SK-N-SH treated with all-trans-retinoic acid at 6 μM for 48 hours (cell line): ENCODE measurements at regions not wholly inside any gene's neighbourhood (a gene's known extent, or its start where the extent isn't known, plus 50 kb on each side); places are given as distances from the start of the nearest gene placed in this dataset.

ENCODE experiments used
- CREB5 ChIP-seq: fragments of 250-450 bp; sonication (Bioruptor Pico); IDR thresholded peaks from 2 replicates; pipeline ENCODE4 v1.5.1; 2020; ENCODE audit warnings: low read depth, mild to moderate bottlenecking, moderate library complexity
- CSDC2 ChIP-seq: fragments of 250-450 bp; sonication (Bioruptor Pico); IDR thresholded peaks from 2 replicates; pipeline ENCODE4 v1.5.0; 2020; ENCODE audit warnings: mild to moderate bottlenecking, moderate library complexity
- CSRNP3 ChIP-seq: fragments of 250-450 bp; sonication (Bioruptor Pico); IDR thresholded peaks from 2 replicates; pipeline ENCODE4 v1.5.1; 2021; ENCODE audit warnings: mild to moderate bottlenecking, moderate library complexity
- PATZ1 ChIP-seq: fragments of 250-450 bp; sonication (Bioruptor Pico); IDR thresholded peaks from 2 replicates; pipeline ENCODE4 v1.8.0; 2020; ENCODE audit warnings: mild to moderate bottlenecking, moderate library complexity, borderline replicate concordance
- RARB ChIP-seq: fragments of 250-450 bp; sonication (Bioruptor Pico); IDR thresholded peaks from 2 replicates; pipeline ENCODE4 v1.8.0; 2021; ENCODE audit warnings: mild to moderate bottlenecking, moderate library complexity
- SNAI2 ChIP-seq: fragments of 250-450 bp; sonication (Bioruptor Pico); IDR thresholded peaks from 2 replicates; pipeline ENCODE4 v1.5.0; 2020; ENCODE audit warnings: mild to moderate bottlenecking, moderate library complexity
- TCF4 ChIP-seq: fragments of 250-450 bp; sonication (Bioruptor Pico); IDR thresholded peaks from 2 replicates; pipeline ENCODE4 v1.8.0; 2021; ENCODE audit warnings: mild to moderate bottlenecking, moderate library complexity, borderline replicate concordance
- ZNF8 ChIP-seq: fragments of 450-650 bp; formaldehyde crosslinking; IDR thresholded peaks from 2 replicates; pipeline ENCODE4 v1.5.0; 2020; ENCODE audit warnings: mild to moderate bottlenecking, moderate library complexity

GRCh38 chr12:131213896-131214442 is 260.3 kb downstream of the ADGRD1 start:
- TF ChIP-seq TCF4 (no peak), PATZ1 (CRISPR knock-in tag) (no peak), CSRNP3 (CRISPR knock-in tag) (no peak), SNAI2 (CRISPR knock-in tag) (no peak), RARB (CRISPR knock-in tag) (no peak), CREB5 (no peak), CSDC2 (no peak), ZNF8 (CRISPR knock-in tag) (no peak)
